ENCODE measurements at regions not wholly inside any gene's neighbourhood (a gene's known extent, or its start where the extent isn't known, plus 50 kb on each side); places are given as distances from the start of the nearest gene placed in this dataset.
A peak's percentile ranks its signal among the peaks of the same experiment; 100 is the strongest.
"Not testable (repeated sequence)": the region's sequence is repeated elsewhere in the genome, so short reads cannot be mapped to it uniquely, and the experiment has no call there.

DNA sequence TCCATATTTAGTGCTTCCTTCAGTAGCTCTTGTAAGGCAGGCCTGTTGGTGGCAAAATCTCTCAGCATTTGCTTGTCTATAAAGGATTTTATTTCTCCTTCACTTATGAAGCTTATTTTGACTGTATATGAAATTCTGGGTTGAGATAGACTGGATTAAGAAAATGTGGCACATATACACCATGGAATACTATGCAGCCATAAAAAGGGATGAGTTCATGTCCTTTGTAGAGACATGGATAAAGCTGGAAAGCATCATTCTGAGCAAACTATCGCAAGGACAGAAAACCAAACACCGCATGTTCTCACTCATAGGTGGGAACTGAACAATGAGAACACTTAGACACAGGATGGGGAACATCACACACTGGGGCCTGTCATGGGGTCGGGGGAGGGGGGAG, 73.1 kb downstream of the ADCYAP1 start:
- not testable (repeated sequence) for H3K27ac Mint-ChIP-seq
- peaks cover 20% of the 10 kb centered on the region for H3K36me3 Mint-ChIP-seq (ENCODE audit: low read depth)

DNA sequence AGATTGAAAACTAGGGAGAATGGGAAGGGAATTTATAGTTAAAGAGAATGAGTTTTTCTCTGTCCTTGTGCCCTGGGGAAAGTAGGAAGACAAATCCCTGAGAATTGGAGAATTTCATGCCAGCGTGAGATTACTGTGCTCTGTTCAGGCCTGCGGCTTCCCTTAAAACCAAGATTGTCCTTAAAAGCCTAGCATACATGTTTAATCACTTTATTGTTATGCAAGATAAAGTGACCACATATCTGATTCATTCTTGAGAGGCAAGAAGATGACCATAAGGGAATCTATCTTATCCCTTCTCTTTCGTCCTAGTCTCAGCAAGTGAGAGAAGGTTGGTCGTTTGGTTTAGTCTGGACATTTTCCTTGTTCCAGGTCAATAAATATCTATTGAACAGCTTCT, 75.9 kb downstream of the ADCYAP1 start:
- Histone ChIP-seq H3K27me3 (ENCODE audit: control insufficient read depth, insufficient read depth, low read length, poor library complexity, severe bottlenecking) (no peaks in the 10 kb centered on the region), H3K9ac (ENCODE audit: extremely low read depth, low read length, poor library complexity, severe bottlenecking) (no peak overlapping the region), H3K27ac (ENCODE audit: low read depth, low read length) (no peak overlapping the region), H3K4me1 (ENCODE audit: control insufficient read depth, insufficient read depth, low read length) (peaks cover 4% of the 10 kb centered on the region), H3K36me3 (ENCODE audit: control insufficient read depth, insufficient read depth, low read length) (no peaks in the 10 kb centered on the region), H3K9me3 (ENCODE audit: control insufficient read depth, low read length) (peaks cover 5% of the 10 kb centered on the region), H3K4me3 (ENCODE audit: low read length) (no peak overlapping the region)
- Mint-ChIP-seq H3K4me3 (no peak overlapping the region), H3K27me3 (ENCODE audit: insufficient read depth) (no peaks in the 10 kb centered on the region), H3K27ac (no peak overlapping the region), H3K9me3 (peaks cover 34% of the 10 kb centered on the region), H3K36me3 (ENCODE audit: low read depth) (peaks cover 19% of the 10 kb centered on the region), H3K4me1 (peaks cover 6% of the 10 kb centered on the region)
- WGBS, 2 experiments (ENCODE audit: insufficient coverage in 1 of 2, insufficient read length in 1 of 2) = 93% methylated on average over 4 of the region's 4 CpGs; no CpG with 5 or more reads in 1 of the 2 experiments
- no peak for DNase-seq
- TF ChIP-seq, protein P1, sequence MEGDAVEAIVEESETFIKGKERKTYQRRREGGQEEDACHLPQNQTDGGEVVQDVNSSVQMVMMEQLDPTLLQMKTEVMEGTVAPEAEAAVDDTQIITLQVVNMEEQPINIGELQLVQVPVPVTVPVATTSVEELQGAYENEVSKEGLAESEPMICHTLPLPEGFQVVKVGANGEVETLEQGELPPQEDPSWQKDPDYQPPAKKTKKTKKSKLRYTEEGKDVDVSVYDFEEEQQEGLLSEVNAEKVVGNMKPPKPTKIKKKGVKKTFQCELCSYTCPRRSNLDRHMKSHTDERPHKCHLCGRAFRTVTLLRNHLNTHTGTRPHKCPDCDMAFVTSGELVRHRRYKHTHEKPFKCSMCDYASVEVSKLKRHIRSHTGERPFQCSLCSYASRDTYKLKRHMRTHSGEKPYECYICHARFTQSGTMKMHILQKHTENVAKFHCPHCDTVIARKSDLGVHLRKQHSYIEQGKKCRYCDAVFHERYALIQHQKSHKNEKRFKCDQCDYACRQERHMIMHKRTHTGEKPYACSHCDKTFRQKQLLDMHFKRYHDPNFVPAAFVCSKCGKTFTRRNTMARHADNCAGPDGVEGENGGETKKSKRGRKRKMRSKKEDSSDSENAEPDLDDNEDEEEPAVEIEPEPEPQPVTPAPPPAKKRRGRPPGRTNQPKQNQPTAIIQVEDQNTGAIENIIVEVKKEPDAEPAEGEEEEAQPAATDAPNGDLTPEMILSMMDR (conservative IDR thresholded peaks at IDR 0.05) = no peak

More for the DNA sequence above, 73.1 kb downstream of the ADCYAP1 start:
- H3K4me1 ChIP-seq (ENCODE audit: control insufficient read depth, insufficient read depth, low read length); H3K9me3 ChIP-seq (ENCODE audit: control insufficient read depth, low read length); H3K4me1 Mint-ChIP-seq; H3K27me3 Mint-ChIP-seq (ENCODE audit: insufficient read depth); H3K27ac ChIP-seq (ENCODE audit: low read depth, low read length); H3K9ac ChIP-seq (ENCODE audit: extremely low read depth, low read length, poor library complexity, severe bottlenecking); H3K36me3 ChIP-seq (ENCODE audit: control insufficient read depth, insufficient read depth, low read length); H3K27me3 ChIP-seq (ENCODE audit: control insufficient read depth, insufficient read depth, low read length, poor library complexity, severe bottlenecking); DNase-seq: not testable (repeated sequence)
- peak overlapping the region; percentile 84 for H3K4me3 ChIP-seq (ENCODE audit: low read length)
- 92 to 100% methylated on average over 1 to 2 of the region's 3 CpGs for WGBS, 2 experiments (ENCODE audit: insufficient coverage in 1 of 2, insufficient read length in 1 of 2)
- Mint-ChIP-seq H3K4me3 (peak overlapping the region; percentile 77), H3K9me3 (peaks cover 44% of the 10 kb centered on the region)

DNA sequence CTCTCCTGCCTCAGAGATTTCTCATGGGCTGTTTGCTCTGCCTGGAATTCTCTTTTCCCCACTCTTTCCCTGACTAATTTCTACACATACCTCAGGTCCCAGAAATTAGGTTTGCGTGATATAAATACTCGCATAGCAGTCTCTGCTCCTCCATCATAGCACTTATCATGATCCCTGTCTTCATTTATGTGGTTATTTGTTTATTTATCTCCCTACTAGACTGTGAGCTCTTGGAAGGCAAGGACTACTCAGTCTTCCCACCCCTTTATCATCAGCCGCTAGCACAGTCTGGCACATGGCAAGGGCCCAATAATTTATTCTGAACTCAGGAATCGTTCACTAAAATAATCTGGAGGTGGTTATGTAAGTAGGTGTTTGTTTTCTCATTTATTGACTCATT, 79.3 kb downstream of the ADCYAP1 start:
- no peaks in the 10 kb centered on the region for H3K27me3 Mint-ChIP-seq (ENCODE audit: insufficient read depth)
- H3K27ac ChIP-seq (ENCODE audit: low read depth, low read length) = no peak overlapping the region
- H3K9ac ChIP-seq (ENCODE audit: extremely low read depth, low read length, poor library complexity, severe bottlenecking) = no peak overlapping the region
- peaks cover 7% of the 10 kb centered on the region for H3K36me3 Mint-ChIP-seq (ENCODE audit: low read depth)
- no peak overlapping the region for H3K4me3 Mint-ChIP-seq
- H3K4me1 Mint-ChIP-seq = no peaks in the 10 kb centered on the region
- no peaks in the 10 kb centered on the region for H3K36me3 ChIP-seq (ENCODE audit: control insufficient read depth, insufficient read depth, low read length)
- H3K4me1 ChIP-seq (ENCODE audit: control insufficient read depth, insufficient read depth, low read length) = peaks cover 4% of the 10 kb centered on the region
- H3K27me3 ChIP-seq (ENCODE audit: control insufficient read depth, insufficient read depth, low read length, poor library complexity, severe bottlenecking) = no peaks in the 10 kb centered on the region
- H3K4me3 ChIP-seq (ENCODE audit: low read length) = no peak overlapping the region
- no peaks in the 10 kb centered on the region for H3K9me3 ChIP-seq (ENCODE audit: control insufficient read depth, low read length)
- H3K9me3 Mint-ChIP-seq = peaks cover 7% of the 10 kb centered on the region
- no peak for DNase-seq
- TF ChIP-seq, protein P1 (conservative IDR thresholded peaks at IDR 0.05) = no peak
- 92% methylated on average over 3 of the region's 4 CpGs; no CpG with 5 or more reads in 1 of the 2 experiments for WGBS, 2 experiments (ENCODE audit: insufficient coverage in 1 of 2, insufficient read length in 1 of 2)
- no peak overlapping the region for H3K27ac Mint-ChIP-seq

DNA sequence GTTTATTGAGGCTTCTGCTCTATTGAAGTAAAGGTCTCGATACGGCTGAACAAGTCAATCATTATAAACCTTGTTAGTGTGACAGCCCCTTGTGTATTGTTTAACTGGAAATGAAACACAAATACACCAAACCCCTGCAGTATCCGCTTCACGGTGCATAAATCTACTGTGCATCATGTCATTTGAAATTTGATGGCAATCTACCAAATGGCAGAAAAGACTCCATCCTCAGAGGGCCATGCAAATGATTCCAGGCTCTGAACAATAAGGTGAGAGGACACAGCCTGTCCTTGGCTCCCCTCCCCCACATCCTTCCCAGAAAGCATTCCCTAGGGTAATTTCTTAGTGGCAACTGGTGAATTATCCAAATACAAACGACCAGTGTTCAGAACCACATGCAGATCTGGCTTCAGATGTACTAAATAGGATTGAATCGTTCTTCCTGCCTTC, 80.6 kb downstream of the ADCYAP1 start:
- Mint-ChIP-seq H3K9me3 (no peaks in the 10 kb centered on the region), H3K36me3 (ENCODE audit: low read depth) (peaks cover 1% of the 10 kb centered on the region), H3K27ac (no peak overlapping the region), H3K4me3 (no peak overlapping the region), H3K4me1 (no peaks in the 10 kb centered on the region), H3K27me3 (ENCODE audit: insufficient read depth) (no peaks in the 10 kb centered on the region)
- H3K4me3 ChIP-seq (ENCODE audit: low read length) = no peak overlapping the region
- WGBS, 2 experiments (ENCODE audit: insufficient coverage in 1 of 2, insufficient read length in 1 of 2) = 56 to 59% methylated on average over 4 to 6 of the region's 6 CpGs
- no peaks in the 10 kb centered on the region for H3K27me3 ChIP-seq (ENCODE audit: control insufficient read depth, insufficient read depth, low read length, poor library complexity, severe bottlenecking)
- no peak overlapping the region for H3K9ac ChIP-seq (ENCODE audit: extremely low read depth, low read length, poor library complexity, severe bottlenecking)
- peak; percentile 67 for DNase-seq
- TF ChIP-seq, protein P1 (conservative IDR thresholded peaks at IDR 0.05) = no peak
- no peaks in the 10 kb centered on the region for H3K9me3 ChIP-seq (ENCODE audit: control insufficient read depth, low read length)
- peak overlapping the region; percentile 16 for H3K27ac ChIP-seq (ENCODE audit: low read depth, low read length)
- no peaks in the 10 kb centered on the region for H3K36me3 ChIP-seq (ENCODE audit: control insufficient read depth, insufficient read depth, low read length)
- H3K4me1 ChIP-seq (ENCODE audit: control insufficient read depth, insufficient read depth, low read length) = peaks cover 4% of the 10 kb centered on the region
